ENCODE measurements at regions not wholly inside any gene's neighbourhood (a gene's known extent, or its start where the extent isn't known, plus 50 kb on each side); places are given as distances from the start of the nearest gene placed in this dataset.

DNA sequence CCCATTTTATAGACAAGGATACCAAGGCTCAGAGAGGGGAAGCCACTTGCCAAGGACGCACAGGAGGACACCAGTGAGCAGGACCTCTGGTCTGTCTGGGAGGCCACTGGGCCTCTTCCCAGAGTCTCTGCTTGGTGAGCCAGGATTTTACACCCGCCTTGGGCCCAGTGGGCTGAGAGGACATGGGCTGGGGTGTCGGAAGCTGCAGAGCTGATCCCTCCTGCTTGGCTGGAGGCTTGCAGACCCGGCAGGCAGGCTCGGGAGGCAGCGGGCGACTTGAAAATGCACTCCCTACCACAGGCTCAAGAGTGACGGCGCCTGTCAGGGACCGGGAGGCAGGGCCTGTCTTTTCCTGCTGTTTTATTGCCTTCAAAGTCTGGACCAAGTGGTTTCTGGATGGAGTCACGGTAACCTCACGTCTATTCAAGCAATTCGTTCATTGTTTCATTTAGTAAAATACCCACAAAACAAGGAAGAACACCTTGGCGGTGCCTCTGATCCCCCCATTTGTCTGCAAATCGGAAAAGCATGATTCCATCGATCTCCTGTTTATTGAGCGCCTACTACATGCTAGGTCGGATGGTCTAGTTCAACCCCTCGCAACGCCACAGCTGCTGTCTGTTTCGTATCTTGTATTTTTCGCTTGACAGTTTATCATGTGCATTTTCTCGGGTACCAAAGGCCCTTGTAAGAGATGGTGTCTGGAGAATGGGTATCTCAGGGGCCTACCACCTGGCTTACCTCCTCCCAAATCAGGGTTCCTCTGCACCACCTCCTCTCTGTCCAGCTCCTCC lies 108.1 kb upstream of the IER5L start:
- H3K36me3 ChIP-seq, result no peaks in the 10 kb centered on the region
- TF ChIP-seq, protein P1, sequence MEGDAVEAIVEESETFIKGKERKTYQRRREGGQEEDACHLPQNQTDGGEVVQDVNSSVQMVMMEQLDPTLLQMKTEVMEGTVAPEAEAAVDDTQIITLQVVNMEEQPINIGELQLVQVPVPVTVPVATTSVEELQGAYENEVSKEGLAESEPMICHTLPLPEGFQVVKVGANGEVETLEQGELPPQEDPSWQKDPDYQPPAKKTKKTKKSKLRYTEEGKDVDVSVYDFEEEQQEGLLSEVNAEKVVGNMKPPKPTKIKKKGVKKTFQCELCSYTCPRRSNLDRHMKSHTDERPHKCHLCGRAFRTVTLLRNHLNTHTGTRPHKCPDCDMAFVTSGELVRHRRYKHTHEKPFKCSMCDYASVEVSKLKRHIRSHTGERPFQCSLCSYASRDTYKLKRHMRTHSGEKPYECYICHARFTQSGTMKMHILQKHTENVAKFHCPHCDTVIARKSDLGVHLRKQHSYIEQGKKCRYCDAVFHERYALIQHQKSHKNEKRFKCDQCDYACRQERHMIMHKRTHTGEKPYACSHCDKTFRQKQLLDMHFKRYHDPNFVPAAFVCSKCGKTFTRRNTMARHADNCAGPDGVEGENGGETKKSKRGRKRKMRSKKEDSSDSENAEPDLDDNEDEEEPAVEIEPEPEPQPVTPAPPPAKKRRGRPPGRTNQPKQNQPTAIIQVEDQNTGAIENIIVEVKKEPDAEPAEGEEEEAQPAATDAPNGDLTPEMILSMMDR (IDR thresholded peaks at IDR 0.05), result no peak
- no peak overlapping the region for H3K27ac ChIP-seq
- H3K4me1 ChIP-seq (ENCODE audit: control insufficient read depth in 1 of 2, low read depth in 2 of 2), result no peaks in the 10 kb centered on the region
- no peaks in the 10 kb centered on the region for H3K27me3 ChIP-seq (replicated peaks; ENCODE audit: insufficient read depth)
- DNase-seq (ENCODE audit: low spot score) (no peak), ATAC-seq (ENCODE audit: insufficient number of reproducible peaks, low FRiP score, low read depth) (no peak)
- H3K9me3 ChIP-seq, result no peaks in the 10 kb centered on the region
- no peak overlapping the region for H3K4me3 ChIP-seq

DNA sequence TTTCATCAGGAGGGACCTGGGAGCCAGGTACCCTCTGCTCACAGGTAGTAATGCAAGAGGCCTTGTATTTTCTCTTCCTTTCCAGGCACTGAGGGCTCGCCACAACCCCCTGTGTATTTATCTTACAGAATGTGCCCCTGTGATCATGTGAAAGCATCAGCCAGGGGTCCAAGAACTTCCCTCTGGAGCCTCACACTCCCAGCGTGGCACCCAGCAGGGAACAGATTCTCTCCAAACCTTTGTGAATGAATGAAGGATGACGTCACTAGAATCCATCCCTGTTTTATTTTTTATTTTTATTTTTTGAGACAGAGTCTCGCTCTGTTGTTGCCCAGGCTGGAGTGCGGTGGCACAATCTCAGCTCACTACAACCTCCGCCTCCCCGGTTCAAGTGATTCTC lies 107.3 kb upstream of the IER5L start:
- H3K27me3 ChIP-seq (replicated peaks; ENCODE audit: insufficient read depth), result no peaks in the 10 kb centered on the region
- H3K4me1 ChIP-seq (ENCODE audit: control insufficient read depth in 1 of 2, low read depth in 2 of 2), result no peaks in the 10 kb centered on the region
- no peaks in the 10 kb centered on the region for H3K9me3 ChIP-seq
- DNase-seq (ENCODE audit: low spot score), result no peak
- no peaks in the 10 kb centered on the region for H3K36me3 ChIP-seq
- H3K4me3 ChIP-seq, result no peak overlapping the region
- no peak overlapping the region for H3K27ac ChIP-seq
- TF ChIP-seq, protein P1 (IDR thresholded peaks at IDR 0.05), result no peak
- no peak for ATAC-seq (ENCODE audit: insufficient number of reproducible peaks, low FRiP score, low read depth)

GRCh38 chr9:129284607-129285291 lies 106.7 kb upstream of the IER5L start:
- no peaks in the 10 kb centered on the region for H3K9me3 ChIP-seq
- no peak for DNase-seq (ENCODE audit: low spot score)
- H3K4me1 ChIP-seq (ENCODE audit: control insufficient read depth in 1 of 2, low read depth in 2 of 2), result no peaks in the 10 kb centered on the region
- TF ChIP-seq, protein P1 (IDR thresholded peaks at IDR 0.05), result no peak
- no peak for ATAC-seq (ENCODE audit: insufficient number of reproducible peaks, low FRiP score, low read depth)
- H3K27ac ChIP-seq, result no peak overlapping the region
- H3K4me3 ChIP-seq, result no peak overlapping the region
- H3K36me3 ChIP-seq, result no peaks in the 10 kb centered on the region
- H3K27me3 ChIP-seq (replicated peaks; ENCODE audit: insufficient read depth), result no peaks in the 10 kb centered on the region

DNA sequence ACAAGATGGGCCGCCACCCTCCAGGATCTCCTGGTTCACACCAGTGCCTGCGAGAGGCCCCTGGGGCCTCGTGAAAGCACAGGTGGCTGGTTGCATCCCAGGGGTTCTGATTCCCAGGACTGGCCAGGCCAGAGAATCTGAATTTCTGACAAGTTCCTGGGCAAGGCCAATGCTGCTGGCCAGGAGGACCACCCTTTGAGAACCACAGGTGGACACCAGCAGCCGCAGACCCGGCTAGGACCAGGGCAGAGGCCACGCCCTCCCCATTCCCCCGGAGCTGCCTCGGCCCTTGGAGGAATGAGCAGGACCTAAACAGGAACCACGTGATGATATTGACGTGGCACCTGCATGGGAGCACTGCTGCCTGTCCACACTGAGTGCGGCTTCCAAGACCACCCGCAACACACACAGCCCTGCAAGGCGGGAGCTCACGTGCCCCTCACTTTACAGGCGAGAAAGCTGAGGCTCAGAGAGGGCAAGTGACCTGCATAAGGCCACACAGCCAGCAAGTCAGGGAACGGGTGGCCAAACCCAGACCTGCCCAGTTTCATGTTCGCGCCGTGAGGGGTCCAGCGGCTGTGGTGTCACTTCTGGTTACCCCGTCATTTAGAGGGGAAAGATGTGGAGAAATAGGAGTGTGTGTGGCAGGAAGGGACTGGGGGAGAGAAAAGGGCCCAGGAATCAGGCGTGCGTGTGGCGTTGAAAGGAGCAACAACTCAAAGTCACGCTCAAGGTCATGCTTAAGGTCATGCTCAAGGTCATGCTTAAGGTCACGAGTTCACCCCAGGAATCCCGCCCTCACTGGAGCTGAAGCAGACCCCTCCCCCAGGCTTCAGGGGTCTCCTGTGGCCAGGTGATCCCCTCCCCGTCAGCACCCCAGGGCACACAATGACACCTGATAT lies 105.9 kb upstream of the IER5L start:
- Histone ChIP-seq H3K4me1 (ENCODE audit: control insufficient read depth in 1 of 2, low read depth in 2 of 2) (no peaks in the 10 kb centered on the region), H3K4me3 (peak overlapping the region; percentile 64), H3K36me3 (no peaks in the 10 kb centered on the region), H3K9me3 (no peaks in the 10 kb centered on the region), H3K27me3 (replicated peaks; ENCODE audit: insufficient read depth) (no peaks in the 10 kb centered on the region), H3K27ac (no peak overlapping the region)
- DNase-seq (ENCODE audit: low spot score) (no peak), ATAC-seq (ENCODE audit: insufficient number of reproducible peaks, low FRiP score, low read depth) (no peak)
- TF ChIP-seq, protein P1 (IDR thresholded peaks at IDR 0.05), result no peak

GRCh38 chr9:129283291-129283691 lies 105.2 kb upstream of the IER5L start:
- Histone ChIP-seq H3K36me3 (no peaks in the 10 kb centered on the region), H3K27me3 (replicated peaks; ENCODE audit: insufficient read depth) (no peaks in the 10 kb centered on the region), H3K27ac (no peak overlapping the region), H3K4me1 (ENCODE audit: control insufficient read depth in 1 of 2, low read depth in 2 of 2) (no peaks in the 10 kb centered on the region), H3K4me3 (peak overlapping the region; percentile 64), H3K9me3 (no peaks in the 10 kb centered on the region)
- no peak for ATAC-seq (ENCODE audit: insufficient number of reproducible peaks, low FRiP score, low read depth)
- DNase-seq (ENCODE audit: low spot score), result no peak
- TF ChIP-seq, protein P1 (IDR thresholded peaks at IDR 0.05), result no peak
